A549 (cell line): ENCODE measurements at regions not wholly inside any gene's neighbourhood (a gene's known extent, or its start where the extent isn't known, plus 50 kb on each side); places are given as distances from the start of the nearest gene placed in this dataset.

ENCODE experiments used
- ATAC-seq, 2 experiments: fragments of 200-7000 bp in 1 of 2; fragments of >200 bp in 1 of 2; cut with Nextera tagmentation in 1 of 2; cut with Tn5 transposase in 1 of 2; 3 replicates each; pipeline versions ENCODE4 v1.8.0 to v1.9.1; 2018 to 2020; ENCODE audit warnings: mild to moderate bottlenecking in 1 of 2, moderate library complexity in 1 of 2
- CTCF ChIA-PET: fragments of 300-600 bp; sonication (Branson Sonifier 250); formaldehyde crosslinking; extraction: SDS; loops from one replicate; lab custom pipeline; 2021; ENCODE audit warnings: antibody characterized with exemption, inconsistent platforms; lab: Yijun Ruan, JAX
- POLR2A ChIA-PET: fragments of 350-600 bp; formaldehyde crosslinking; extraction: SDS; loops from one replicate; lab custom pipeline; 2021; ENCODE audit warnings: antibody characterized with exemption, inconsistent platforms; lab: Yijun Ruan, JAX
- DNase-seq, 2 experiments: peaks; one replicate each; pipeline versions ENCODE4 v3.0.0 to v3.0.0-alpha.2; 2011 to 2016; ENCODE audit warnings: low read depth in 1 of 2, low spot score in 1 of 2
- FAIRE-seq: peaks from 2 replicates; lab custom pipeline; 2011; peaks lifted over from hg19 to GRCh38; lab: Jason Lieb, UNC
- H3K27ac ChIP-seq, 2 experiments: fragments of >200 bp; sonication (Bioruptor Twin); formaldehyde crosslinking; 3 replicates each; pipeline ENCODE4 v1.5.1; 2016 to 2017
- H3K4me1 ChIP-seq: fragments of >200 bp; sonication (Bioruptor Twin); formaldehyde crosslinking; 3 replicates; pipeline ENCODE4 v1.6.1; 2016
- H3K4me2 ChIP-seq: fragments of >200 bp; sonication (Bioruptor Twin); formaldehyde crosslinking; 3 replicates; pipeline ENCODE4 v1.6.1; 2016
- H3K4me3 ChIP-seq: fragments of >200 bp; sonication (Bioruptor Twin); formaldehyde crosslinking; 3 replicates; pipeline ENCODE4 v1.5.1; 2016
- H3K9me3 ChIP-seq: fragments of >200 bp; sonication (Bioruptor Twin); formaldehyde crosslinking; 3 replicates; pipeline ENCODE4 v1.6.1; 2016
- ATOH8 ChIP-seq: fragments of 250-450 bp; sonication (Bioruptor Pico); IDR thresholded peaks from 2 replicates; pipeline ENCODE4 v1.5.0; 2020; ENCODE audit warnings: low read depth, mild to moderate bottlenecking, moderate library complexity
- CEBPB ChIP-seq, 2 experiments: fragments of >200 bp in 1 of 2; sonication (Bioruptor Twin) in 1 of 2; formaldehyde crosslinking in 1 of 2; IDR thresholded peaks; 2 replicates each; pipeline ENCODE4 v1.6.1; 2012 to 2016
- CTCF ChIP-seq: fragments of >200 bp; sonication (Bioruptor Twin); formaldehyde crosslinking; IDR thresholded peaks from 3 replicates; pipeline ENCODE4 v1.5.1; 2016
- EHF ChIP-seq: fragments of 250-450 bp; sonication (Bioruptor Pico); IDR thresholded peaks from 2 replicates; pipeline ENCODE4 v1.5.0; 2020; ENCODE audit warnings: mild to moderate bottlenecking
- ELK1 ChIP-seq: fragments of 150-350 bp; IDR thresholded peaks from 2 replicates; pipeline ENCODE4 v1.6.1; 2014; ENCODE audit warnings: low read depth, mild to moderate bottlenecking, low read length
- FOSB ChIP-seq: fragments of 250-450 bp; sonication (Bioruptor Pico); IDR thresholded peaks from 2 replicates; pipeline ENCODE4 v1.5.0; 2020; ENCODE audit warnings: mild to moderate bottlenecking, moderate library complexity
- GATA3 ChIP-seq: IDR thresholded peaks from 2 replicates; pipeline ENCODE4 v1.6.1; 2012; ENCODE audit warnings: borderline replicate concordance
- HEYL ChIP-seq: fragments of 250-450 bp; sonication (Bioruptor Pico); IDR thresholded peaks from 2 replicates; pipeline ENCODE4 v1.8.0; 2021; ENCODE audit warnings: mild to moderate bottlenecking, moderate library complexity
- HMGXB4 ChIP-seq: fragments of 250-450 bp; sonication (Bioruptor Pico); IDR thresholded peaks from 2 replicates; pipeline ENCODE4 v1.5.0; 2021; ENCODE audit warnings: mild to moderate bottlenecking, moderate library complexity, borderline replicate concordance
- HOXB5 ChIP-seq: fragments of 250-450 bp; sonication (Bioruptor Pico); IDR thresholded peaks from 2 replicates; pipeline ENCODE4 v1.5.0; 2020; ENCODE audit warnings: mild to moderate bottlenecking, moderate library complexity
- JUN ChIP-seq, 2 experiments: fragments of >200 bp; sonication (Bioruptor Twin); formaldehyde crosslinking; IDR thresholded peaks; 2 replicates in 1 of 2; 3 replicates in 1 of 2; pipeline ENCODE4 v1.6.1; 2016 to 2017
- MYC ChIP-seq: IDR thresholded peaks from 2 replicates; pipeline ENCODE4 v1.6.1; 2012; ENCODE audit warnings: mild to moderate bottlenecking, inconsistent platforms, low read length, improper control_type of control experiment, borderline replicate concordance
- POLR2A ChIP-seq: IDR thresholded peaks from 2 replicates; pipeline ENCODE4 v1.6.1; 2012; ENCODE audit warnings: mild to moderate bottlenecking, low read length
- POLR2AphosphoS2 ChIP-seq: conservative IDR thresholded peaks from 2 replicates; pipeline ENCODE4 v1.6.1; 2012; ENCODE audit warnings: low read length, improper control_type of control experiment, inconsistent platforms
- RNF2 ChIP-seq: fragments of 200-600 bp; sonication (generic); IDR thresholded peaks from 2 replicates; pipeline ENCODE4 v1.6.1; 2016; ENCODE audit warnings: low read depth, mild to moderate bottlenecking, antibody characterized with exemption, moderate library complexity, borderline replicate concordance
- SREBF2 ChIP-seq: fragments of 450-650 bp; IDR thresholded peaks from 2 replicates; pipeline ENCODE4 v1.6.1; 2014; ENCODE audit warnings: mild to moderate bottlenecking, moderate library complexity
- TFCP2L1 ChIP-seq: fragments of 250-450 bp; sonication (Bioruptor Pico); IDR thresholded peaks from 2 replicates; pipeline ENCODE4 v1.5.0; 2021; ENCODE audit warnings: mild to moderate bottlenecking
- USF2 ChIP-seq: fragments of 450-650 bp; IDR thresholded peaks from 2 replicates; pipeline ENCODE4 v1.6.1; 2014; ENCODE audit warnings: antibody characterized with exemption
- ZNF302 ChIP-seq: fragments of 250-450 bp; sonication (Bioruptor Pico); IDR thresholded peaks from 2 replicates; pipeline ENCODE4 v1.9.0; 2021; ENCODE audit warnings: inconsistent platforms, mild to moderate bottlenecking, moderate library complexity
- ZSCAN20 ChIP-seq: fragments of 250-450 bp; sonication (Bioruptor Pico); IDR thresholded peaks from 2 replicates; pipeline ENCODE4 v1.8.0; 2022; ENCODE audit warnings: mild to moderate bottlenecking, moderate library complexity
- WGBS: methylation state at CpG from one replicate; pipeline ENCODE4 v1.1.6; 2017; ENCODE audit errors: missing lambda C conversion rate; 5-methylcytosine and 5-hydroxymethylcytosine counted together

- Histone ChIP-seq H3K9me3 (no peaks in the 10 kb centered on the region), H3K27ac (no peak overlapping the region), H3K4me2 (no peak overlapping the region), H3K4me3 (no peak overlapping the region), H3K4me1 (no peaks in the 10 kb centered on the region)
- no peak for DNase-seq
- CTCF ChIA-PET: no interaction called here
- WGBS: 19% methylated on average over 3 of the region's 3 CpGs
- POLR2A ChIA-PET: no interaction called here
- ATAC-seq: no peak
- no peak for TF ChIP-seq TFCP2L1 (CRISPR knock-in tag)
- TF ChIP-seq ZSCAN20 (CRISPR knock-in tag): no peak
- no peak for TF ChIP-seq ELK1
- no peak for TF ChIP-seq HOXB5 (CRISPR knock-in tag)
- TF ChIP-seq ZNF302: no peak
- no peak for TF ChIP-seq POLR2A
- no peak for FAIRE-seq
Measured at GRCh38 chr5:44619875-44620610, 188.7 kb upstream of the MRPS30 start.

GRCh38 chr5:44614845-44615244, 193.9 kb upstream of the MRPS30 start:
- DNase-seq (no peak), ATAC-seq (no peak), FAIRE-seq (no peak)
- Histone ChIP-seq H3K4me3 (no peak overlapping the region), H3K27ac (no peak overlapping the region), H3K4me2 (no peak overlapping the region), H3K4me1 (no peaks in the 10 kb centered on the region), H3K9me3 (no peaks in the 10 kb centered on the region)
- WGBS: 37% methylated on average over 2 of the region's 2 CpGs
- POLR2A ChIA-PET: no interaction called here
- no peak for TF ChIP-seq EHF
- TF ChIP-seq POLR2AphosphoS2: no peak
- TF ChIP-seq ATOH8 (CRISPR knock-in tag): no peak
- no peak for TF ChIP-seq HMGXB4 (CRISPR knock-in tag)
- TF ChIP-seq JUN (IDR thresholded peaks at IDR 0.05): no peak
- no peak for TF ChIP-seq CTCF
- TF ChIP-seq RNF2: no peak
- TF ChIP-seq SREBF2: no peak
- TF ChIP-seq USF2: no peak
- no peak for TF ChIP-seq HOXB5 (CRISPR knock-in tag)
- no peak for TF ChIP-seq HEYL
- TF ChIP-seq GATA3: no peak
- no peak for TF ChIP-seq POLR2A
- no peak for TF ChIP-seq FOSB (CRISPR knock-in tag)
- TF ChIP-seq MYC: no peak
- TF ChIP-seq CEBPB (IDR thresholded peaks at IDR 0.05): no peak
- CTCF ChIA-PET: no interaction called here
